RPMI8226 (cell line): ENCODE measurements at regions not wholly inside any gene's neighbourhood (a gene's known extent, or its start where the extent isn't known, plus 50 kb on each side); places are given as distances from the start of the nearest gene placed in this dataset.

ENCODE experiments used
- DNase-seq: peaks from one replicate; pipeline ENCODE4 v3.0.0-alpha.2; 2015

DNA sequence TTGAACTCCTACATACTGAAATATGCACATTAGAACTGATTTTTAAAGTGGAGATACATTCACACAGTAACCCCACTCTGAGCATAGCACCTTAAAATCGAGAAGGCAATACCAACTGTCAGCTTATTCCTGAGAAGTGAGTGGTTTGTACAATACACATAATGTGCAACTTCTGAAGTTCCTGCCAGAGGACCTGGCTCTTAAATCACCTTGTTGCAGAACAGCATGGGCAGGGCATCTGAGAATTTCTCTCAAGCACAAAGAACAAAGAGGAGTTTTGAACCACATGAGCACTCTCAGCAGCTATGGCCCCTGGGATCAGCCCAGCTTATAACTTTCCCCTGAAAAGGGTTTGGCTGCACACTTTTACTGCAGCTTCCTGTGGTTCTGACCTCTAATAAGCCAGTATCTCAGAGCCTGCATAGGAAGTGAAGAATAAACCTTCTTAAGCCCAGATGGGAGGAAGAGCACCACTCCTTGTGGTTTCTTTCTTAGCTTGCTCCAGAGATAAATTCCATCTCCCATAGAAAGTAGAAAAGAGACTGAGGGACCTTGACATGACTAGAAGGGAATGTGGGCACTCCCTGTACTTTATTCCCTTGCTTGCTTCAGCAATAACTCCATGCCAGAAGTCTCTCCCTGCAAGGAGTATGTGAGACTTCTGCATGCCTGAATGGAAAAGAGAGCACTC lies 862.3 kb downstream of the SUCLG1 start:
- no peak for DNase-seq

GRCh38 chr2:83595926-83596325 lies 863.2 kb downstream of the SUCLG1 start:
- no peak for DNase-seq

GRCh38 chr2:83595121-83595690 lies 863.9 kb downstream of the SUCLG1 start:
- DNase-seq, result no peak

- DNase-seq, result no peak
Measured at GRCh38 chr2:83594241-83595120, 864.6 kb downstream of the SUCLG1 start.

DNA sequence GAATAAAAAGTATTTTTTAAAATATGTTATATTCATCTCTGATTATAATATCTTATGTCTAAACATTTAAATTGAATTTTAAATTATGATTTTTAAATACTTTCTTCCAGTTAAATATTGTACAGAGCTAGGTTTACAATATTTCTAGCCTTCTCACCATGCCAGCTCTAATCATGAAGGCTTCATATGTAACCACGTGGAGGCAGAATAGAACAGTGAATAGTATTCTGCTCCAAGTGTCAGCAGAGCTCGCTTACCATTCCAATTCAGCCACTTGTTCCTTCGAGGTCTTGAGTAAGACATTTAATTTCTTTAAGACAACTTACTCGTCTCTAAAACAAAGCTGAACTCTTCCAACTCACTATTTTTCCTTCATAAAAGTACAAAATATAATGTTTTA lies 871.8 kb downstream of the SUCLG1 start:
- DNase-seq, result no peak

DNA sequence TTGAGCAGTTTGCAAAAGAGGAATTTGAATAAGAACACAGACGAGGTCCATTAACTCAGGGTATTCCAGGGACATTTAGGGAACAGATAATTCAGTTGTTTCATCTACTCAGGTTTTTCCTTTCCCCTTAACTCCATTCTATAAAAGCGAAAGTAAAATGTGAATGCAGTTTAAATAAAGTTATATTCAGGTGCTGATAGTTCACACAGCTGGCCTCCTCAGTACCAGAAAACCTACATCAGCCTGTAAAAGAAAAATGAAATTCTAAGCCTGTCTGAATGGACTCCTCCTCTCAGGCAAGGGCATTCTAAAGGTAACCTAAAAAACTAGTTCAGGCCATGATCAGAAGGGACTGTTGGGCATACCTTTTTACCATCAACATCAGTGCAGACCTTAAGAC lies 873.8 kb downstream of the SUCLG1 start:
- DNase-seq, result no peak

- DNase-seq, result no peak
Measured at GRCh38 chr2:83584672-83585071, 874.4 kb downstream of the SUCLG1 start.

- no peak for DNase-seq
Measured at GRCh38 chr2:83582589-83582988, 876.5 kb downstream of the SUCLG1 start.

DNA sequence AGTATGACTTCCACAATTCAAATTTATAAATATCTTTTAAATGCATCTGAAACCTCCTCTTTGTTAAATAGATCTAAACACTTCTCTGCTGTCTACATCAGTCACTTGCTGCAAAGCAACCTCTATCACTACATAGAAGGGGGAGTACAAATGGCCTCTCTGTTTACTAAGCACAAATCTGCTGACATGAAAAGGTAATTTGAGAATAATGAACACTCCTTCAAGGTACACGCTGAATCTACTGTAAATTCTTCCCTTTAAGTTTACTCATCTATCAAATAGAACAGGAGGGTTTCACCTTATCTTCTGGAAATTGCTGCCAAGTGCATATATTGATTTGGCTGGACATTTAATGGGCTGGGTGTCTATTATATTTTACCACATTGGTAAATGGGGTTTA lies 879.6 kb downstream of the SUCLG1 start:
- no peak for DNase-seq

DNA sequence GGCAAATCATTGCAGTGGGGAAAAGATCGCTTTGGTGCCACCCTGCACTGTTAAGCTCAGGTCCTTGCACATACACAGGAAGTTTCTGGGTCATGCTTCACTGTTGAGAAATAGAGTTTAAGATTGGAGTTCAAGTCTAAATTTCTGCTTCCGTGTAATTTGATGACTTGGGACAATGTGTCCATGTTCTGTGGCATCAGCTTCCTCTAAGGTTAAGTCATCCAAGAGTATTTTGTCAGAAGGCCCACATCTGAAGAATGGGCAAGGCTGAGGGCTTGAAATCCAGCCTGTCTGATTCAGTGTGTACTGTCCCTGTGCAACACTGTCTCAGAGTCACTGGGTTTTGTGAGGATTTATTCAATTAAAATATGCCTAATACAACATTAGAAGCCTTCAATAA lies 880.7 kb downstream of the SUCLG1 start:
- DNase-seq, result no peak

DNA sequence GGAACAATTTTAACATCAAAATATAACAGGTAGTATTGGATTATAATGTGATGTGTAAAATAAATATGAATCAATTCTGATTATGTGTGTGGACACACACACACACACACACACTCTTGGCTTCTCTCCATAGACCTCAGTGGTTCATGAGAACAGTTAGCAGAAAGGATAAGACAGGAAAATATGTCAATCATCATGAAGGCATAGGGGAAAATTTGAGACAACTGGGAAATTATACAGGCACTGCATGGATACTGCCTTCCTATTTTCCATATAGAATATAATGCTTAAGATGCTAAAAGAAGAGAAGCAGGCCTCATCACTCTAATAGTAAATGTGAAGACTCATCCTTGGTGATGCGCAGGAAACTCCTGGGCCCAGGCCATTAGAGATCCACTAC lies 884.5 kb downstream of the SUCLG1 start:
- DNase-seq, result no peak

DNA sequence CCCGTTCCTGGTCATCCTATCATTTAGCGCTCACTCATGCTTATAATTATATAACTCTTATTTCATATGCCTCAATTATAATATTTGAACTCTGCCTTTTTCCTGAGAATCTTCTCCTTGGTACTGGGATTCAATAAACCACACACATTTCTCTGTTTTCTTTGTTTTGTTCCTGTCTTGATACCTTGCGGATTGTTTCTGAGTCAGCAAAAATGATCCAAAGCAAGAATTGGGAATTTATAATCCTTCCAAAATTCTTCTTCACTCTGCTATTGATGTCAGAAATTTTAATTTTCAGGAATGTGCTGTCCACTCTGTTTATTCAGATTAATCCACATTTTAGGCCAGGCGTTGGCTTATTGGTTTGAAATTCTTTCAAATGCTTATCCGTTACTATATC lies 886.0 kb downstream of the SUCLG1 start:
- DNase-seq, result no peak

- DNase-seq, result no peak
Measured at GRCh38 chr2:83572400-83572799, 886.7 kb downstream of the SUCLG1 start.

GRCh38 chr2:83567551-83567950 lies 891.5 kb downstream of the SUCLG1 start:
- no peak for DNase-seq

DNA sequence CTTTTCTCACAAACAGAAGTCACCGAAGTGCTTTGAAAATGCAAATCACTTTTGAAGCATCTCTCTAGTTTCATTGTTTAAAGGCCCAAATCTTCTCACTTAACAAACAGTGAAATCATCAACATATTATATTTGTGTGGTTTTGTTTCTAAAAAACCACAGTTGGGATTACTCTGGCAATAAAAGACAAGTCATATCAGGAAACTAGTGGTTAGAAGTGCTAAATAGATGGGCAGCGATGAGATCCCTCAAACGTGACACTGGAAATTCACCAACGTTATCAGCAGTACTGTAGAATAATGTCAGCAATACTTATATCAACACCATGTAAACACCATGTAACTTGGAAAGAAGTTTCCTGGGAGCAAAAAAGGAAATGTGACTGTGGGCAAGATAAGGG lies 893.5 kb downstream of the SUCLG1 start:
- no peak for DNase-seq

GRCh38 chr2:83565181-83565580 lies 893.9 kb downstream of the SUCLG1 start:
- no peak for DNase-seq

GRCh38 chr2:83561592-83561991 lies 897.5 kb downstream of the SUCLG1 start:
- DNase-seq, result no peak

DNA sequence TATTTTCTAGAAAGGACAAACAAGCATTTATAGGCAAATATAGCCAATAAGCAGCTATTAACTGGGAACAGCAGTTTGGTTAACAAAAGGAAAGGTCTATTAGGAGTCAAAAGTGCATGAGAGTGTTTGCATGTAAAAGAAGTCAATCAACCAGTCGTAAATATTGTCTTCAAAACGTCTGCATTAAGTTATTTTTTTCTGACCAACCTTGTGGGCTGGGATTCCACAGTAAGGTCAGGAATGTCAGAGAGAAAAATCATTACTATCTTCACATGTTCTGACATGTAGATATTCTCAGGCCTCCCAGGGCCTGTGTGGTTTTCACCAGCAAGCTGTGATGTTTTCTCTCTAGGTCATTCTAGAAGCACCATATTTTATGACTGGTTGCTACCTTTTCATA lies 922.5 kb downstream of the SUCLG1 start:
- no peak for DNase-seq

DNA sequence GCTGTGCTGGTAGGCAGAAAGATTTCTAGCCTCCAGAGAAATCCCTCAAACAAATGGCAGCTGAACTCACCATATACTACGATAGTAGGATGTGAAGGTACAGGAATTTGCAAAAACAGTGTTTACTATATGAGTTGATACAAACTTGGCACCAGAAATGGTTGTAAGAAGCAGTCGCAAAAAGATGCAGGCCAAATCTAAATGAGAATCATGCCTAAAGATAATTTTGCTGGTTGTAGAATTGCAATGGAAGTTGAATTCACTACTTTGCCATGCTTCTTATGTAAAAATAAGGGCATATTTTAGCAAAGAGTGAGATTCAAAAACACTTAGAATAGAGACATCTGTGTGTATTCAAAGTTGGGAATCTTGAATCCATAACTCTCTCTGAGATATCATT lies 924.7 kb downstream of the SUCLG1 start:
- no peak for DNase-seq

DNA sequence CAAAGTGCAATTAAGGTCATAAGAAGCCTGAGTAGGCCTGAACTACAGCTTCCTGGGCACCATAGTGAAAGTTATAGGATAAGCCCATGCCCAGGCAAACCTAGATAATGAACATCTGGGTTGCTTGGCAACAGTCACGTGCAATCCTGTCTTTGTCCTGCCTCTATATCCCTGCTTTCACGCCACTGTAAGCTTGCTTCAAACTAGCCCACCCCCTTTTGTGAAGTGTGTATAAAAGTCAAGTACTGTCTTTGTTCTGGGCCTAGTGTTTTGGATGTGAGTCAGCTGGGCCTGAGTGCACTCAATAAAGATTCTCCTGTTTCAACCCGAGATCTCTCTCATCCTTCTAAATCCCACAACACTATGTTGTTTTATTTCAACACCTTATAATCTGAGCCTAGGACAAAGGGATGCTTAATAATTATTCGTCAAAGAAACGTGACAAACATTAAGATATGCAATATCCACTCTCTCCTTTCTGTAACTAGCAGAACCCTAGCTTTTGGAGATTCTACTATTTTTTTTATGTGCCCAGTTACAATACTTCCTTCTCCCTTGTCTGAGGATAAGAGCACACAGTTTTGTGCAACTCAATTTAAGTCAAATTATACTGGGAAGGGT lies 927.8 kb downstream of the SUCLG1 start:
- DNase-seq, result no peak

- no peak for DNase-seq
Measured at GRCh38 chr2:83528767-83529166, 930.3 kb downstream of the SUCLG1 start.

DNA sequence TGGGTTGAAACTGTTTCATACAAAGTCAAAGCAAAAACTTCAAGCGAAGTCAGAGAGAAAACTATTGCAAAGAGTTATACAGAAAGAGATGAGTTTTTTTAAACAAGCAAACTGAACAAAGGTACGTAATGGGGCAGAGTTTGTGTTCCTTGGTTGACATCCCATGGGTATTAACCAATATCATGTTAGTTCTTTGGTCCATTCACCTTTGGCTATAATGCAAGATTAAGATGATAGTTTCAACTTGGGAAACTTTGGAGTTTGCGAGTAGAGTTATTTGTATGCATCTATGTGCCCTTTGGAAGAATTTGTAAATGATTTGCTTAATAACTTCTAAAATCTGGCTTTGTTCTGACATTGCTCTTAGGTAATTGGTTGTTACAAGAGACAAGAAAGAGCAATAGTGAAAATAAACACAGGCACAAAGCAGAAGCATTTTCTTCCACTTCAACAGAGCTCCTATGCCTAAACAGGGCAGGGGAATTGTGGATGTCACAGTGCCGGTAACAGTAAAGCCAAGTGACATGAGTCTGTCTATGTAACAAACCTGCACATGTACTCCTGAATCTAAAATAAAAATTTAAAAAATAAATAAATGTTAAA lies 936.1 kb downstream of the SUCLG1 start:
- DNase-seq, result no peak

GRCh38 chr2:83517727-83518368 lies 941.2 kb downstream of the SUCLG1 start:
- DNase-seq, result no peak
